ENCODE measurements at regions not wholly inside any gene's neighbourhood (a gene's known extent, or its start where the extent isn't known, plus 50 kb on each side); places are given as distances from the start of the nearest gene placed in this dataset.

GRCh38 chr2:155815275-155815674 lies 517.2 kb downstream of the NR4A2 start:
- H3K4me3 ChIP-seq = no peak overlapping the region
- DNase-seq (ENCODE audit: low read depth, low spot score) = no peak
- H3K36me3 ChIP-seq (ENCODE audit: insufficient read depth, low read length) = no peaks in the 10 kb centered on the region
- TF ChIP-seq POLR2AphosphoS5 (IDR thresholded peaks at IDR 0.05; ENCODE audit: borderline replicate concordance, low read depth, low read length) (no peak), EZH2 (IDR thresholded peaks at IDR 0.05) (no peak), FOXP2 (optimal IDR thresholded peaks at IDR 0.05; ENCODE audit: control extremely low read depth, extremely low read length, insufficient read depth) (no peak)
- no peaks in the 10 kb centered on the region for H3K9me3 ChIP-seq (ENCODE audit: low read depth, low read length)
- no peak overlapping the region for H3K9ac ChIP-seq (ENCODE audit: insufficient read length)
- H3K27ac ChIP-seq = no peak overlapping the region

DNA sequence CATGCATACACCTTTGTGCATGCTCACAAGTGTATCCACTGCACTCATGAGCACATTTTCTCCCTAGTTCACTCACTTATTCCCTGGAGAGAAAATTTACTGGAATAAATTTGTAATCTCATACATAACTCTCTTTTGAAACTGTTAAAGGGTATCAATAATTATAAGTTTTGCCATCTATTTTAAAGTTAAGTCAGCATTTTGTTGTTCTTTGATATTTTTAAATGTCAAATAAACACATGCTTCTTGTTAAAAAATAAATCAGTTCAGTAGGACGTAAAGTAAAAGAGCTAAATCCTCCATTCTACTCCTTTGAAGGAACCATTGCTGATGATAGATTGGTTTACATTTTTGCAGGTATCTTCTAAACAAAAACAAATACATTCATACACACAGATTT lies 522.1 kb downstream of the NR4A2 start:
- DNase-seq (ENCODE audit: low read depth, low spot score) = no peak
- TF ChIP-seq EZH2 (IDR thresholded peaks at IDR 0.05) (no peak), FOXP2 (optimal IDR thresholded peaks at IDR 0.05; ENCODE audit: control extremely low read depth, extremely low read length, insufficient read depth) (no peak), POLR2AphosphoS5 (IDR thresholded peaks at IDR 0.05; ENCODE audit: borderline replicate concordance, low read depth, low read length) (no peak)
- no peaks in the 10 kb centered on the region for H3K9me3 ChIP-seq (ENCODE audit: low read depth, low read length)
- no peak overlapping the region for H3K4me3 ChIP-seq
- H3K36me3 ChIP-seq (ENCODE audit: insufficient read depth, low read length) = no peaks in the 10 kb centered on the region
- H3K9ac ChIP-seq (ENCODE audit: insufficient read length) = no peak overlapping the region
- H3K27ac ChIP-seq = no peak overlapping the region

DNA sequence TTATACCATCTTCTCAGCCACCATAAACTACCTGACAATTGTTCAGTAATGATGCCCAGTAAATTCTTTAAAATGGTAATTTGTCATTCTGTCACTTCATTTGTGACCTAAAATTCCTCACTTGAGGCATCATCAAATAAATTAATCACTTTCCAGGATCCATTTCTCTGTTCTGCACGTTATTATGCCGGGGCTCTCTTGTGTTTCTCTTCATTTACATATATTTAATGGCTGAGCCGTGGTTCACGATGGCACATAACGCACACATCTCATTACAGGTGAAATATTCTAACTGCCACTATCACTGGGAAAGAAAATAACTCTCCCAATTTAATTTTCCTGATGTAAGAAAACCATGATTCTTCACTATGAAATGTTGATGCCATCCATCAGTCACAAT lies 529.6 kb downstream of the NR4A2 start:
- Histone ChIP-seq H3K36me3 (ENCODE audit: insufficient read depth, low read length) (no peaks in the 10 kb centered on the region), H3K9ac (ENCODE audit: insufficient read length) (no peak overlapping the region), H3K27ac (no peak overlapping the region), H3K9me3 (ENCODE audit: low read depth, low read length) (no peaks in the 10 kb centered on the region), H3K4me3 (no peak overlapping the region)
- DNase-seq (ENCODE audit: low read depth, low spot score) = no peak
- no peak for TF ChIP-seq POLR2AphosphoS5 (IDR thresholded peaks at IDR 0.05; ENCODE audit: borderline replicate concordance, low read depth, low read length)
- TF ChIP-seq FOXP2 (optimal IDR thresholded peaks at IDR 0.05; ENCODE audit: control extremely low read depth, extremely low read length, insufficient read depth) = no peak
- TF ChIP-seq EZH2 (IDR thresholded peaks at IDR 0.05) = no peak

GRCh38 chr2:155792666-155793065 lies 539.9 kb downstream of the NR4A2 start:
- TF ChIP-seq EZH2 (IDR thresholded peaks at IDR 0.05) (no peak), FOXP2 (optimal IDR thresholded peaks at IDR 0.05; ENCODE audit: control extremely low read depth, extremely low read length, insufficient read depth) (no peak), POLR2AphosphoS5 (IDR thresholded peaks at IDR 0.05; ENCODE audit: borderline replicate concordance, low read depth, low read length) (no peak)

GRCh38 chr2:155770516-155770915 lies 562.0 kb downstream of the NR4A2 start:
- DNase-seq (ENCODE audit: low read depth, low spot score) = no peak
- H3K36me3 ChIP-seq (ENCODE audit: insufficient read depth, low read length) = no peaks in the 10 kb centered on the region
- no peak overlapping the region for H3K4me3 ChIP-seq
- H3K9me3 ChIP-seq (ENCODE audit: low read depth, low read length) = no peaks in the 10 kb centered on the region
- H3K9ac ChIP-seq (ENCODE audit: insufficient read length) = no peak overlapping the region
- TF ChIP-seq FOXP2 (optimal IDR thresholded peaks at IDR 0.05; ENCODE audit: control extremely low read depth, extremely low read length, insufficient read depth) (no peak), EZH2 (IDR thresholded peaks at IDR 0.05) (no peak), POLR2AphosphoS5 (IDR thresholded peaks at IDR 0.05; ENCODE audit: borderline replicate concordance, low read depth, low read length) (no peak)
- H3K27ac ChIP-seq = no peak overlapping the region

More at GRCh38 chr2:155792666-155793065, 539.9 kb downstream of the NR4A2 start:
- H3K36me3 ChIP-seq (ENCODE audit: insufficient read depth, low read length) = no peaks in the 10 kb centered on the region
- H3K4me3 ChIP-seq = no peak overlapping the region
- no peak for DNase-seq (ENCODE audit: low read depth, low spot score)
- no peak overlapping the region for H3K27ac ChIP-seq
- peaks cover 8% of the 10 kb centered on the region for H3K9me3 ChIP-seq (ENCODE audit: low read depth, low read length)
- no peak overlapping the region for H3K9ac ChIP-seq (ENCODE audit: insufficient read length)

DNA sequence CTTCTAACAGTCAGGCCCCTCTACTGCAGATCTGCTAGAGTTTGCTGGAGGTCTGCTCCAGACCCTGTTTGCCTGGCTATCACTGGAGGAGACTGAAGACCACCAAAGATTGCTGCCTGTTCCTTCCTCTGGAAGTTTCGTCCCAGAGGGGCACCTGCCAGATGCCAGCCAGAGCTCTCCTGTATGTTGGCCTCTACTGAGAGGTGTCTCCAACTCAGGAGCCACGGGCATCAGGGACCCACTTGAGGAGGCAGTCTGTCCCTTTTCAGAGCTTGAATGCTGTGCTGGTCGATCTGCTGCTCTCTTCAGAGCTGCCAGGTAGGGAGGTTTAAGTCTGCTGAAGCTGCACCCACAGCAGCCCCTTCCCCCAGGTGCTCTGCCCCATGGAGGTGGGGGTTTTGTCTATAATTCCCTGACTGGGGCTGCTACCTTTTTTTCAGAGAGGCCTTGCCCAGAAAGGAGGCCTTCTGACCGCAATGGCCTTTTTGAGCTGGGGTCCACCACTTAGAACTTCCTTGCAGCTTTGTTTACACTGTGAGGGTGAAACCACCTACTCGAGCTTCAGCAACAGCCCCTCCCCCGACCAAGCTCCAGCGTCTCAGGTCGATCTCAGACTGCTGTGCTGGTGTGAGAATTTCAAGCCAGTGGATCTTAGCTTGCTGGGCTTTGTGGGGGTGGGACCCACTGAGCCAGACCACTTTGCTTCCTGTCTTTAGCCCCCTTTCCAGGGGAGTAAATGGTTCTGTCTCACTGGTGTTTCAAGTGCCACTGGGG lies 566.0 kb downstream of the NR4A2 start:
- no peak for DNase-seq (ENCODE audit: low read depth, low spot score)
- no peak overlapping the region for H3K4me3 ChIP-seq
- H3K27ac ChIP-seq = no peak overlapping the region
- no peaks in the 10 kb centered on the region for H3K9me3 ChIP-seq (ENCODE audit: low read depth, low read length)
- no peak overlapping the region for H3K9ac ChIP-seq (ENCODE audit: insufficient read length)
- TF ChIP-seq EZH2 (IDR thresholded peaks at IDR 0.05) (no peak), FOXP2 (optimal IDR thresholded peaks at IDR 0.05; ENCODE audit: control extremely low read depth, extremely low read length, insufficient read depth) (no peak), POLR2AphosphoS5 (IDR thresholded peaks at IDR 0.05; ENCODE audit: borderline replicate concordance, low read depth, low read length) (no peak)
- no peaks in the 10 kb centered on the region for H3K36me3 ChIP-seq (ENCODE audit: insufficient read depth, low read length)

- H3K9me3 ChIP-seq (ENCODE audit: low read depth, low read length) = no peaks in the 10 kb centered on the region
- no peaks in the 10 kb centered on the region for H3K36me3 ChIP-seq (ENCODE audit: insufficient read depth, low read length)
- DNase-seq (ENCODE audit: low read depth, low spot score) = no peak
- H3K9ac ChIP-seq (ENCODE audit: insufficient read length) = no peak overlapping the region
- TF ChIP-seq POLR2AphosphoS5 (IDR thresholded peaks at IDR 0.05; ENCODE audit: borderline replicate concordance, low read depth, low read length) (no peak), FOXP2 (optimal IDR thresholded peaks at IDR 0.05; ENCODE audit: control extremely low read depth, extremely low read length, insufficient read depth) (no peak)
- H3K27ac ChIP-seq = no peak overlapping the region
- no peak overlapping the region for H3K4me3 ChIP-seq
Measured at GRCh38 chr2:155755481-155755880, 577.0 kb downstream of the NR4A2 start.

- TF ChIP-seq POLR2AphosphoS5 (IDR thresholded peaks at IDR 0.05; ENCODE audit: borderline replicate concordance, low read depth, low read length) = no peak
- no peak for TF ChIP-seq FOXP2 (optimal IDR thresholded peaks at IDR 0.05; ENCODE audit: control extremely low read depth, extremely low read length, insufficient read depth)
- TF ChIP-seq EZH2 (IDR thresholded peaks at IDR 0.05) = no peak
- Histone ChIP-seq H3K4me3 (no peak overlapping the region), H3K27ac (no peak overlapping the region), H3K9ac (ENCODE audit: insufficient read length) (no peak overlapping the region), H3K36me3 (ENCODE audit: insufficient read depth, low read length) (no peaks in the 10 kb centered on the region), H3K9me3 (ENCODE audit: low read depth, low read length) (no peaks in the 10 kb centered on the region)
- DNase-seq (ENCODE audit: low read depth, low spot score) = no peak
Measured at GRCh38 chr2:155748131-155748530, 584.4 kb downstream of the NR4A2 start.

DNA sequence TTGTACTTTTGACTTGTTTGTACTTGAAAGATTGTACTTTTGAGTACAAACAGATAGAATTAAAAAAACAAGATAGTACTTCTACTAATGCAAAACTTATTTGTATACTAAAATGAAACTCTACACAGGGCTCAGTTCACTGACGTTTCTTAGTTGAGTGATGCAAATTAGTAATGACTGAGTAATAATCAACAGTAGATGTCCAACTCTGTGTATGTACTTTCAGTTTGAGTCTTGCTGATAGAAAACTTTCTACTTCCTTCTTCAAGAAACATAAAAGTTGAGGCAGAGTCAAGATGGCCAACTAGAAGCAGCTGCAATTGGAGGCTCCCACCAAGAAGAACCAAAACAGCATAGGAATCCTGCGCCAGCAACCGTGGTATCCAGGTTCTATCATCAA lies 585.0 kb downstream of the NR4A2 start:
- H3K9me3 ChIP-seq (ENCODE audit: low read depth, low read length) = no peaks in the 10 kb centered on the region
- no peak overlapping the region for H3K27ac ChIP-seq
- no peak overlapping the region for H3K4me3 ChIP-seq
- no peak for DNase-seq (ENCODE audit: low read depth, low spot score)
- H3K9ac ChIP-seq (ENCODE audit: insufficient read length) = no peak overlapping the region
- no peak for TF ChIP-seq EZH2 (IDR thresholded peaks at IDR 0.05)
- TF ChIP-seq FOXP2 (optimal IDR thresholded peaks at IDR 0.05; ENCODE audit: control extremely low read depth, extremely low read length, insufficient read depth) = no peak
- TF ChIP-seq POLR2AphosphoS5 (IDR thresholded peaks at IDR 0.05; ENCODE audit: borderline replicate concordance, low read depth, low read length) = no peak
- H3K36me3 ChIP-seq (ENCODE audit: insufficient read depth, low read length) = no peaks in the 10 kb centered on the region
